Activated CD4-positive, alpha-beta memory T cell treated with anti-CD3 and anti-CD28 coated beads, Interleukin-2, amount 10 ng/mL, durations not matched to agents 7 days and 5 days (primary cell): ENCODE measurements at regions not wholly inside any gene's neighbourhood (a gene's known extent, or its start where the extent isn't known, plus 50 kb on each side); places are given as distances from the start of the nearest gene placed in this dataset.

ENCODE experiments used
- CTCF ChIA-PET: fragments of 350-600 bp; sonication (Branson Sonifier 250); formaldehyde crosslinking; loops from one replicate; lab custom pipeline; 2021; ENCODE audit warnings: antibody characterized with exemption, inconsistent platforms; lab: Charles Lee
- POLR2A ChIA-PET: fragments of 350-600 bp; sonication (Branson Sonifier 250); formaldehyde crosslinking; loops from one replicate; lab custom pipeline; 2021; ENCODE audit warnings: antibody characterized with exemption; lab: Charles Lee
- DNase-seq: peaks from one replicate; pipeline ENCODE4 v3.0.0-alpha.2; 2020
- H3K27ac Mint-ChIP-seq: one replicate; pipeline ENCODE4 v1.8.0; 2021; ENCODE audit warnings: mild to moderate bottlenecking, mixed read lengths
- H3K27me3 Mint-ChIP-seq: one replicate; pipeline ENCODE4 v1.8.0; 2021; ENCODE audit warnings: mixed read lengths
- H3K36me3 Mint-ChIP-seq: one replicate; pipeline ENCODE4 v1.8.0; 2021; ENCODE audit warnings: low read depth, mixed read lengths
- H3K4me1 Mint-ChIP-seq: one replicate; pipeline ENCODE4 v1.8.0; 2021; ENCODE audit warnings: mixed read lengths
- H3K4me3 Mint-ChIP-seq: one replicate; pipeline ENCODE4 v1.8.0; 2021; ENCODE audit warnings: mild to moderate bottlenecking, mixed read lengths
- H3K9me3 Mint-ChIP-seq: one replicate; pipeline ENCODE4 v1.8.0; 2021; ENCODE audit warnings: mixed read lengths

DNA sequence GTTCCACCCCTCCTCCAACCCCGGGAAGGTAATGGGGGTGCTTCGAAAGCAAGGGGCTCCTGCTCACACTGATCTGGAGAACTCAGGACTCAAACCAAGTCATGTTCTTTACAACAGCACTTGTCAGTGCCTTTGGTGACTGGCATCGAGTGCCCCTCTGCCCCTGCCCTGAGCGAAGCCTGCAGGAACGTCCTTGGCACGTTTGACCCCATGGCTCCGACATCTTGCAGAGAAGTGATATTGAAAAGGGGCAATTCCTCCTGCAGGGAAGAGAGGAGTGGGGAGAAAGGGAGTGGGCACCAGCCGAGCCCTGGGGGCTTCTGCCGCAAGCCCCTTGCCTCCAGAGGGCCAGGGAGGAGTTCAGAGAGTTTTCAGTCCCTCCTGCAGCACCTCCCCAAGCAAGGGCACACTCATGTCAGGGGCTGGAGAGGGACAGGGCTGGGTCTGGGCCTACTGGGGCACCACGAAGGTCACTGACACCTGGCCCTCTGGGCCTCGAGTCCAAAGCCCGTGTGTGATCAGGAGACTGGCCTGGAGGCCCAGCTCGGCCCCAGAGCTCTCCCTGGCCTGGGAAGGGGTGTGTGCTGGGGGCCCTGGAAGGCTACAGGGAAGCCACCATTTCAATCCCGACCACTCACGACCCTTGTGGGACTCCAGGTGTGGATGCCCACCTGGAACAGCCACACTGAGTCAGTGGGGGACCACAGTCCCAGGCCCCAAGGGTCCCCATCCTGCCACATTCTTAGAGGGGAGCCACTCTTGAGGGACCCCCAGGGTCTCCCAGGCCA is 94.9 kb upstream of the NKX1-1 start:
- CTCF ChIA-PET = no interaction called here
- Mint-ChIP-seq H3K4me1 (no peaks in the 10 kb centered on the region), H3K9me3 (no peaks in the 10 kb centered on the region), H3K27ac (no peak overlapping the region), H3K27me3 (no peaks in the 10 kb centered on the region), H3K36me3 (no peaks in the 10 kb centered on the region), H3K4me3 (no peak overlapping the region)
- POLR2A ChIA-PET = no interaction called here
- no peak for DNase-seq

DNA sequence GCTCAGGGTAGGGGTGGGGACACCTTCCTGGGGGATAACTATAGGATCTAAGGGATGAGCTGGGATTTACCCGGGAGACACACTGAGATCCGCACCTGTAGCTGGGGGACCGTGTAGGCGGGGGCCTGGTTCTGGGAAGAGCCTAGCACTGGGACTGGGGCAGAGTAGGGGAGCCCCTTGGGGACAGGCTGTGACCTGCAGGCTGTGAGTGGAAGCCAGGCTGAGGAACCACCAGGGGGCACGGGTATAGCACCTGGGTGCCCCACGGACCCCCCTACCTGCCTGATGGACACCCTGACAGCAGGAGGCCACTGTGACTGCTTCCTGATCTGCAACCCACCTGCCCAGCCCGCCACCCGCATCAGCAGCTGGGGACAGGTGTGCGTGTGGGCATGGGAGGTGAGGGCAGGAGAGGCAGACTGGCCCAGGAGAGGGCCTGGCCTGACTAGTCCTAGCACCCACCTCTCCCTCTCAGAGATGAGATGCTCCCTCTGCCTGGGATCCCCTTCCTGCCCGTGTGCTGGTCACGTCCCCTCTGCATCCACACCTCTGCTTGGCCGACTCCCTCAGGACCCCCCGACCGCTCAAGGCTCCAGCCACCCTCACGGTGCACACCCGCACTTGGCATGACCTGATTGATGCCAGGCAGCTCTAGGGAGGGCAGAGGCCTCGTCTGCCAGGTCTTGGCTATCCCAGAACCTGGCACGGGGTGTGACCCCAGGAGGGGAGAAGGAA is 94.2 kb upstream of the NKX1-1 start:
- no peaks in the 10 kb centered on the region for H3K27me3 Mint-ChIP-seq
- ChIA-PET CTCF (no interaction called here), POLR2A (no interaction called here)
- no peak overlapping the region for H3K4me3 Mint-ChIP-seq
- H3K9me3 Mint-ChIP-seq = no peaks in the 10 kb centered on the region
- DNase-seq = no peak
- no peaks in the 10 kb centered on the region for H3K36me3 Mint-ChIP-seq
- H3K4me1 Mint-ChIP-seq = no peaks in the 10 kb centered on the region
- no peak overlapping the region for H3K27ac Mint-ChIP-seq

DNA sequence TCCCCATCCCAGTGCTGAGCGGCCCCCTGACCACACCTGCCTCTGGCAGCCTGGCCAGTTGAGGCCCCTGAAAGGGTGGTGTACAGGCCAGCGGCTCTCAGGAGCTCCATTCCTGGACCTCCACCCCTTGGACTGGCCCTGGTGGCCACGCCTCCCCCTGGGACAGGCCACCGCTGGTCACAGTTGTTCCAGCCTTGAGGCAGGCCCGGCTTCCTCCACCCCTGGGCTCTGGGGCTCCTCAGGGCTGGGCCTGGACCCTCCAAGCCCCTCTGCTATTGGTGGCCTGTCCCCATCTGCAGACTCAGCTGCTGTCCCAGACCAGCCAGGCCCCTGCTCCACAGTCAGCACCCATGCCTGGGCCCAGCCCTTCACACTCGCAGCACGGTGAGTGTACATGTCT is 93.2 kb upstream of the NKX1-1 start:
- POLR2A ChIA-PET = no interaction called here
- CTCF ChIA-PET = no interaction called here
- no peaks in the 10 kb centered on the region for H3K9me3 Mint-ChIP-seq
- H3K27ac Mint-ChIP-seq = no peak overlapping the region
- H3K27me3 Mint-ChIP-seq = no peaks in the 10 kb centered on the region
- H3K4me3 Mint-ChIP-seq = no peak overlapping the region
- H3K4me1 Mint-ChIP-seq = no peaks in the 10 kb centered on the region
- DNase-seq = no peak
- no peaks in the 10 kb centered on the region for H3K36me3 Mint-ChIP-seq

DNA sequence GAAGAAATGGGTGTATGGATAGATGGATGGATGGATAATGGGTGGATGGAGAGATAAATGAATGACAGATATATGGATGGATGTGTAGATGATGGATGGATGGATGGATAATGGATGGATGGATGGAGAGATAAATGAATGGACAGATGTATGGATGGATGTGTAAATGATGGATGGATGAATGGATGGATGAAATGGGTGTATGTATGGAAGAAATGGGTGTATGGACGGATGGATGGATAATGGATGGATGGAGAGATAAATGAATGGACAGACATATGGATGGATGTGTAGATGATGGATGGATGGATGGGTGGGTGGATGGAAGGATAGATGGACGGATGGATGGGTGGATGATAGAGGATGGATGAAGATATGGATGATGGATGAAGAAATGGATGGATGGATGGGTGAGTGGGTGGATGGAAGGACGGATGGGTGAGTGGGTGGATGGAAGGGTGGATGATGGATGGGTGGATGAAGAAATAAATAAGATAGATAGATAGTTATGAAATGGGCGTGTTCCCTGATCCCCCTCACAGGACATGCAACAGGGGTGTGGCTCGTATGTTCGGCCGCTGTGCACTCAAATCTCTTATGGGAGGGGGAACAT is 91.1 kb upstream of the NKX1-1 start:
- Mint-ChIP-seq H3K27me3 (no peaks in the 10 kb centered on the region), H3K9me3 (no peaks in the 10 kb centered on the region), H3K36me3 (no peaks in the 10 kb centered on the region), H3K4me3 (no peak overlapping the region), H3K4me1 (no peaks in the 10 kb centered on the region), H3K27ac (no peak overlapping the region)
- POLR2A ChIA-PET = no interaction called here
- DNase-seq = no peak
- CTCF ChIA-PET = no interaction called here

DNA sequence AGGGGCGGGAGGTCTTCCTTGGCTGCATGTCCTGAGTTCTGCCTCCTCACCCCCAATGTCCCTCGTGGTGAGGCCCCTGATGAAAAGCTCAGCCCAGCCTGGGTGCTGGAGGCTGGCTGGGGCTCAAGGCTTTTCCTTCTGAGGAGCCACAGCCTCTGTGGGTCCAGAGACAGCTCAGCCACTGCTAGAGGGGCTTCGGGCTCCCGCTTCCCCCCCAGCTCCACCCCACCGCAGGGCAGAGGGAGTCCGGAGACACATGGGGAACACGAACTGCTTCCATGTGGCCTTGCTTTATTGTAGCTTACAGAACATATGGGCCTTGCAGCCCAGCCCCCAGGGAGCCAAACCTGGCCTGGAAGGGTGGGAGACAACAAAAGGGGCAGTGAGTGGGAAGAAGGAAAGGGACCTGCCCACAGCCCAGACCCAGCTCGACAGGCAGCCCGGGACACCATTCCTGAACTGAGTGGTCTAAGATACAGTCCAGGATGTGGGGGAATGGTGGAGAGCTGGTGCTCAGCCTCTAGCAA is 89.9 kb upstream of the NKX1-1 start:
- no peak for DNase-seq
- H3K4me1 Mint-ChIP-seq = no peaks in the 10 kb centered on the region

DNA sequence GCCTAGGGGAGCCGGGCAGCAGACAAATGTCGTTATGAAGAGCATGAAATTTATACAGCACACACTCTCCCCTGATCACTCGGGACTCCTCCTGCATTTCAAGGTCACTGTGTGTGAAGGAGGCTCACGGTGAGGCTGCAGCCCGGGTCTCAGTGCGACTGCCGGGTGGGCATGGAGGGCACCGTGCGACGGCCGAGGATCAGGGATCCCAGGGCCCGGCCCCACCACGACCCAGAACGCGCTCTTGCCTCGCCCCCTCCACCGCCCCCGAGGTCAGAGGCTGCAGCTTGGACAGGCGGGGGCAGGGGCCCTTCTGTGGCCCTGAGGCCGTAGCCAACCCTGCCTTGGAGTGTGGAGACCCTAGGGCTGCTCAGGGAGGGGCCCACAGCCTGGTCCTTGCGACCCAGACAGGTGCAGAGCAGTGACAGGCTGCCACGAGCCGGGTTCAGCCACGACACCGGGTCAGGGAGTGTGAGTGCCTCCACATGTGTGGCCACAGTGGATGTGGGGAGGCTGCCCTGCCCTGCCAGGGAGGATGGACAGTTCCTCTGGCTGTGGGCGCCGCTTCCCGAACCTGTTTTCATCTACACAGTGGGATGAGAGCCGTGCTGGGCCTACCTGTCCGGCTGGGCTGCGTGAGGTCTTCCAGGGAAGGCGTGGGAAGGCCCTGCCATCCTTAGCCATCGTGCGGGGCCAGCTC is 89.3 kb upstream of the NKX1-1 start:
- POLR2A ChIA-PET = no interaction called here
- DNase-seq = no peak

More for the DNA sequence above, 89.9 kb upstream of the NKX1-1 start:
- H3K27me3 Mint-ChIP-seq = no peaks in the 10 kb centered on the region
- H3K36me3 Mint-ChIP-seq = no peaks in the 10 kb centered on the region
- ChIA-PET POLR2A (no interaction called here), CTCF (no interaction called here)
- H3K27ac Mint-ChIP-seq = no peak overlapping the region
- no peak overlapping the region for H3K4me3 Mint-ChIP-seq
- no peaks in the 10 kb centered on the region for H3K9me3 Mint-ChIP-seq

DNA sequence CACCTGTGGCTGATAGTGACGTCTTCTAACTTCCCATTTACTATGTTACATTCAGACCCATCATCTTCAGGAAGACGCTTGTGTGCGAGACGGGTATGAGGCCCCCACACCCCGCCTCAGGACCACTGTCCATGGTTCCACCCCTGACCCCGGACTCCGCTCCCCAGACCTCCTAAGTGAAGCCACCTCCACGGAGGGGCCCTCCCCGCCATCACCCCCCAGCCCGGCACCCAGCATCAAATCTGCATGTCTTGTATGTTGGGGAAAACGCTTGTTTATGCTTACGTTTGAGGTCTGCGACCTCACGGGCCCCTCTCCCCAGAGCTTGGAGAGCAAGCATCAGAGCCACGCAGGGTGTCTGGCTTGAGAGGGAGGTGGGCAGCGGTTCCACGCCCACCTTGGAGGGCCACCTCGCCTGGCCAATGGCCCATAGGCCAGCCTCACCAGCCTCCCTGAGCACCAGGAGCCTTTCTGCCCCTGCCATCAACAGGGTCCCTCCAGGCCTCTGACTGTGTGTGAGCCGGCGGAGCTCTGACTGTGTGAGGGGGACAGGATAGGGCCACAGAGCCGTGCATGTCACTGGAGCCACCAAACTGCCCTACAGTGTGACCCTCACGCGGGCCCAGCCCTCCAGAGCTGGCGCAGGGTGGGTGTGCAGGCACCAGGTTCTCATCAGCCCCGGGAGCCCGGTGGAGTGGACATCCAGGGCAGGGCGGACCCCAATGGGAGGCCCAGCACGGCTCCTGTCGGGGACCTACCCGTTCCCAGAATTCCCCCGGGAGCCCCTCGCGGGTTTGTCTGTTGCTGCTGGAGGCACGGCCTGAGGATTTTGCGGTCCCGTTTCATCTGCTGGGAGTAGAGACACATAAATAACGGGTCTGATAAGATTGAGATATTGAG is 88.4 kb upstream of the NKX1-1 start:
- ChIA-PET CTCF (no interaction called here), POLR2A (no interaction called here)
- Mint-ChIP-seq H3K9me3 (no peaks in the 10 kb centered on the region), H3K4me1 (no peaks in the 10 kb centered on the region), H3K36me3 (no peaks in the 10 kb centered on the region), H3K27ac (no peak overlapping the region), H3K4me3 (no peak overlapping the region), H3K27me3 (no peaks in the 10 kb centered on the region)
- DNase-seq = no peak

More for the DNA sequence above, 89.3 kb upstream of the NKX1-1 start:
- no peak overlapping the region for H3K27ac Mint-ChIP-seq
- H3K36me3 Mint-ChIP-seq = no peaks in the 10 kb centered on the region
- H3K27me3 Mint-ChIP-seq = no peaks in the 10 kb centered on the region
- CTCF ChIA-PET = no interaction called here
- H3K4me1 Mint-ChIP-seq = no peaks in the 10 kb centered on the region
- no peaks in the 10 kb centered on the region for H3K9me3 Mint-ChIP-seq
- H3K4me3 Mint-ChIP-seq = no peak overlapping the region

DNA sequence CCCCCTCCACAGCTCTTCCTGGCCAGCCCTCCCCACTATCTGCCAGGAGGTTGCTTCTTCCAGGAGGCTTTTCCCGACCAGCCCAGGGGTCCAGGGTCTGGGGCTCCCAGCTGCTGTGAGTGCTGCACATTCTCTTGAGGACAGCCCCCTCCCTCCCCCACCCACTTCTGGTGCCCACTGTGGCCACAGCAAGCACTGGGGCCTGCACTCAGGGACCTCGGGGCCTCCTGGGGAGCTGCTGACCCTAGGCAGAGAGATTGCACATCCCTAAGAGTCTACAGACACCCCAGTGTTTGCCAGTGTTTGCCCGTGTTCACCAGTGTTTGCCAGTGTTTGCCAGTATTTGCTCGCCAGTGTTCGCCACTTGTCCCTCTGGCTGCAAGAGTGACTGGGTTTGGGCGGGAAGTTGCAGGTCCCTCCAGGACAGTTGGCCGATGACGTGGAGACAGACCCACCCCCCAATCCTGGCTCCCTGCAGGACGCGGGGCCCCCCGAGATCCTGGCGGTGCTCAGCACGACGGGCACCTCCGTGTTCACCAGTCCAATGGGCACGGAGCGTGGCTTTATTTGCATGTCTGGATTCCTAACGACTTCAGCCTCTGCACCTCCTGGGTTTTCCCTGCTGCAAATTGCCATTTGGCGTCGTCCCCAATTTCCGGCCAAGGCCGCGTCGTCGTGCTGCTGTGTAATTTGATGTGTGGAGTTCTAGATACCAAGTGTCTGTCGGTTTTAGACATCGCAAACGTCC is 87.5 kb upstream of the NKX1-1 start:
- CTCF ChIA-PET = no interaction called here
- DNase-seq = no peak
- H3K36me3 Mint-ChIP-seq = no peaks in the 10 kb centered on the region
- no peaks in the 10 kb centered on the region for H3K4me1 Mint-ChIP-seq
- no peak overlapping the region for H3K27ac Mint-ChIP-seq
- no peak overlapping the region for H3K4me3 Mint-ChIP-seq
- H3K9me3 Mint-ChIP-seq = no peaks in the 10 kb centered on the region
- no peaks in the 10 kb centered on the region for H3K27me3 Mint-ChIP-seq
- POLR2A ChIA-PET = no interaction called here

DNA sequence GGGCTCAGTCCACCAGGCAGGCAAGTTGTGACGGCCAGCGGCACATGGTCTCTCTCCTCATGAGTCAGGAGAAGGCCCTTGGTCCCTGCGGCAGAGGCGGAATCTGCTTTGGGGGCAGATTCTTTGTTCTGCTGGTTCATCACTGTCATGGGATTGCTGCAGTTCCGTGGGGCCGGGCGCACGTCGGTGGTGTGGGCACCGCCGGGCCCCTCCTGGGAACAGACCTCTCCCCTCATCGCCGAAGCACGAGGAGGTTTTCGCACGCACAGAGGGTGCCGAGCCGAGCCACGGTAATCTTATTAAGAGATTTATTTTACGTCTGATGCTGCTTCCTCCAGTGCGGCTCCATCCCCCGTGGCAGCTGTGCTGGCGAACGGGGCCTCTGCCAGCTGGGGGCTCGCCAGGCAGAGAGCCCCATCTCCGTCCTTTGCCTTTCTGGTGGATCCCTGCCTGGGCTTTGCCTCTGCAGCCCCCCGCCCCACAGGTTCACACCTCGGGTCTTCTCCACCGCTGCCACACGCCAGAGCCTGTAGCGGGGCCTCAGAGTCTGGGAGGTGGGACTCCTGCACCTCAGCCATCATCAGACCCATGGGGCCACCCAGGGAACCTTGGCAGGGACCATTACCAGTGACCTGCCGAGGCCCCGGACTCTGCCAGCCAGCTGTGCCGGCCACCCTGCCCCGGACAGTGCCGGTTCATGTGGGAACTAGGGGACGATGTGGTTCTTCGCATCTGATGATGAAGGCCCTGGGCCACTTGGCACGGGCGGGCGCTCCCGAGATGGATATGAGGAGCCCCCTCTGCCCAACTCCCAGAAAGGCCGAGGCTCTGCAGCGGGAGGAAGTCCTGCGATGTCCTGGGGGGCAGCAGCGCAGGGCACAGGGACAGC is 86.7 kb upstream of the NKX1-1 start:
- Mint-ChIP-seq H3K4me1 (no peaks in the 10 kb centered on the region), H3K4me3 (no peak overlapping the region), H3K27me3 (no peaks in the 10 kb centered on the region), H3K36me3 (no peaks in the 10 kb centered on the region), H3K9me3 (no peaks in the 10 kb centered on the region), H3K27ac (no peak overlapping the region)
- ChIA-PET POLR2A (no interaction called here), CTCF (no interaction called here)
- no peak for DNase-seq

DNA sequence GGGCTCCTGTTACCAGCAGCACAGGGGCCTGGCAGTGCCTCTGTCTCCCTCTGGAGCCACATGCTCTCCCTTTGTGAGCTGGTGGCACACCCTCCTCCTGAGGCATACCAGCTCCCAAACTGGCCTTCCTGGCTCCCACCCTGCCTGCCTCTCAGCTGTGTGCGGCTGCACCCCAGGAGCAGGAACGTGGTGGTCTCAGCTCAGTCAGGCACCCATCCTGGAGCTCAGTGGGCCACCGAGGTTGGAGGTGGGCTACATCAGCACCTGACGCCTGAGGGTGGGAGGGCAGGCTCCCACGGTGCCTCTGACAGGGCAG is 85.9 kb upstream of the NKX1-1 start:
- ChIA-PET POLR2A (no interaction called here), CTCF (no interaction called here)
- H3K27me3 Mint-ChIP-seq = no peaks in the 10 kb centered on the region
- H3K9me3 Mint-ChIP-seq = peaks cover 2% of the 10 kb centered on the region
- H3K4me1 Mint-ChIP-seq = no peaks in the 10 kb centered on the region
- no peak for DNase-seq
- no peak overlapping the region for H3K27ac Mint-ChIP-seq
- H3K36me3 Mint-ChIP-seq = no peaks in the 10 kb centered on the region
- H3K4me3 Mint-ChIP-seq = no peak overlapping the region

DNA sequence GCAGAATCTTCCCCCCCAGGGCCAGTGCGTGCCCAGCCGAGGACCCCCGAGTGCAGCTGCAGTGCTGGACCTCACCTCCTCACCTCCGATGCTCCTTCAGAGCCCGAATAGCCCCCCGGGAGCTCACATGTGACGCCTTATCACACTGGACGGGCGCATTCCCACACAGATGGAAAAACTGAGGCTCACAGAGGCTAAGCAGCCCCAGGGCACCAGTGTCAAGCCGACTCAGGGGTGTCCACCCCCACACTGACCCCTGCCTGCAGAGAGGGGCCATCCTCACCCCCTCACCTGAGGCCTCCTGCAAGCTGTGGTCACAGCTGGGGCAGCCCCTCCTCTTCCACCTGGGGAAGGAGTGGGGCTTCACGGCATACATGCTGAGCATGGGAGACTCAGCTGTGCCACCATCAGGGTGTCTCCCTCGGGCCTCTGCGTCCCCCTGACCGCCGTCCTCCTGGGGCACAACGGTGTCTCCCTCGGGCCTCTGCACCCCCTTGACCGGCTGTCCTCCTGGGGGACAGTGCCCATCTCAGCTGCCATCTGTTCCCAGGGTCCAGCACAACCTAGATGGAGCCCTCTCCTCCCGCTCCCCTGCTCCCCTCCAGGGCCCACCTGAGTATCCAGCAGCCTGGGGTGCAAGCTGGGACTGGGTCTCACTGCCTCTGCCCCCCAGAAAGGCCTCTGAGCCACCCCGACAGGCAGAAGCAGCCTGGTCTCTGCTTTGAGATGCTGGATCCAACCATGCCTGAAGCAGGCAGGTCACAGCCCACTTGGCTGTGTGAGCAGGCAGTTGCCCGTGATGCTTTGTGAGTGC is 85.3 kb upstream of the NKX1-1 start:
- Mint-ChIP-seq H3K36me3 (peaks cover 2% of the 10 kb centered on the region), H3K27me3 (peaks cover under 1% of the 10 kb centered on the region), H3K9me3 (peaks cover 4% of the 10 kb centered on the region), H3K4me3 (no peak overlapping the region), H3K4me1 (no peaks in the 10 kb centered on the region), H3K27ac (no peak overlapping the region)
- POLR2A ChIA-PET = no interaction called here
- DNase-seq = no peak
- CTCF ChIA-PET = no interaction called here
